ENCODE measurements at regions not wholly inside any gene's neighbourhood (a gene's known extent, or its start where the extent isn't known, plus 50 kb on each side); places are given as distances from the start of the nearest gene placed in this dataset.

- Histone ChIP-seq H3K27ac (ENCODE audit: low read depth, low read length, severe bottlenecking) (no peak overlapping the region), H3K9me3 (ENCODE audit: control insufficient read depth, low read length) (no peaks in the 10 kb centered on the region), H3K36me3 (ENCODE audit: control insufficient read depth, insufficient read depth, low read length) (no peaks in the 10 kb centered on the region), H3K4me3 (ENCODE audit: extremely low read depth, insufficient read depth, low read length, poor library complexity, severe bottlenecking) (no peak overlapping the region), H3K4me1 (ENCODE audit: control insufficient read depth, insufficient read depth, low read length, poor library complexity, severe bottlenecking) (no peaks in the 10 kb centered on the region)
- WGBS, 2 experiments (ENCODE audit: insufficient coverage in 2 of 2): 100% methylated on average over 2 of the region's 4 CpGs; no CpG with 5 or more reads in 1 of the 2 experiments
Measured at GRCh38 chr13:79084802-79085424, 321.1 kb downstream of the RBM26 start.

GRCh38 chr13:79081942-79082341, 324.1 kb downstream of the RBM26 start:
- Histone ChIP-seq H3K36me3 (ENCODE audit: control insufficient read depth, insufficient read depth, low read length) (no peaks in the 10 kb centered on the region), H3K27ac (ENCODE audit: low read depth, low read length, severe bottlenecking) (no peak overlapping the region), H3K4me3 (ENCODE audit: extremely low read depth, insufficient read depth, low read length, poor library complexity, severe bottlenecking) (no peak overlapping the region), H3K9me3 (ENCODE audit: control insufficient read depth, low read length) (no peaks in the 10 kb centered on the region), H3K4me1 (ENCODE audit: control insufficient read depth, insufficient read depth, low read length, poor library complexity, severe bottlenecking) (no peaks in the 10 kb centered on the region)
- no CpG with 5 or more reads among the region's 4 CpGs for WGBS, 2 experiments (ENCODE audit: insufficient coverage in 2 of 2)

GRCh38 chr13:79079351-79079839, 326.7 kb downstream of the RBM26 start:
- Histone ChIP-seq H3K4me1 (ENCODE audit: control insufficient read depth, insufficient read depth, low read length, poor library complexity, severe bottlenecking) (no peaks in the 10 kb centered on the region), H3K4me3 (ENCODE audit: extremely low read depth, insufficient read depth, low read length, poor library complexity, severe bottlenecking) (no peak overlapping the region)
- WGBS, 2 experiments (ENCODE audit: insufficient coverage in 2 of 2): 88 to 100% methylated on average over 2 to 3 of the region's 4 CpGs

GRCh38 chr13:79075703-79076102, 330.4 kb downstream of the RBM26 start:
- Histone ChIP-seq H3K4me3 (ENCODE audit: extremely low read depth, insufficient read depth, low read length, poor library complexity, severe bottlenecking) (no peak overlapping the region), H3K27ac (ENCODE audit: low read depth, low read length, severe bottlenecking) (no peak overlapping the region), H3K4me1 (ENCODE audit: control insufficient read depth, insufficient read depth, low read length, poor library complexity, severe bottlenecking) (no peaks in the 10 kb centered on the region), H3K36me3 (ENCODE audit: control insufficient read depth, insufficient read depth, low read length) (no peaks in the 10 kb centered on the region), H3K9me3 (ENCODE audit: control insufficient read depth, low read length) (no peaks in the 10 kb centered on the region)

More at GRCh38 chr13:79079351-79079839, 326.7 kb downstream of the RBM26 start:
- H3K36me3 ChIP-seq (ENCODE audit: control insufficient read depth, insufficient read depth, low read length): no peaks in the 10 kb centered on the region
- H3K27ac ChIP-seq (ENCODE audit: low read depth, low read length, severe bottlenecking): no peak overlapping the region
- no peaks in the 10 kb centered on the region for H3K9me3 ChIP-seq (ENCODE audit: control insufficient read depth, low read length)

GRCh38 chr13:79070343-79070974, 335.6 kb downstream of the RBM26 start:
- H3K9me3 ChIP-seq (ENCODE audit: control insufficient read depth, low read length): no peaks in the 10 kb centered on the region
- H3K4me3 ChIP-seq (ENCODE audit: extremely low read depth, insufficient read depth, low read length, poor library complexity, severe bottlenecking): no peak overlapping the region
- H3K36me3 ChIP-seq (ENCODE audit: control insufficient read depth, insufficient read depth, low read length): no peaks in the 10 kb centered on the region
- 40 to 83% methylated on average over 1 of the region's 4 CpGs for WGBS, 2 experiments (ENCODE audit: insufficient coverage in 2 of 2)
- no peaks in the 10 kb centered on the region for H3K4me1 ChIP-seq (ENCODE audit: control insufficient read depth, insufficient read depth, low read length, poor library complexity, severe bottlenecking)
- H3K27ac ChIP-seq (ENCODE audit: low read depth, low read length, severe bottlenecking): no peak overlapping the region

- no peaks in the 10 kb centered on the region for H3K4me1 ChIP-seq (ENCODE audit: control insufficient read depth, insufficient read depth, low read length, poor library complexity, severe bottlenecking)
- no CpG with 5 or more reads among the region's 6 CpGs for WGBS, 2 experiments (ENCODE audit: insufficient coverage in 2 of 2)
- H3K27ac ChIP-seq (ENCODE audit: low read depth, low read length, severe bottlenecking): no peak overlapping the region
- no peaks in the 10 kb centered on the region for H3K36me3 ChIP-seq (ENCODE audit: control insufficient read depth, insufficient read depth, low read length)
- H3K4me3 ChIP-seq (ENCODE audit: extremely low read depth, insufficient read depth, low read length, poor library complexity, severe bottlenecking): no peak overlapping the region
- H3K9me3 ChIP-seq (ENCODE audit: control insufficient read depth, low read length): no peaks in the 10 kb centered on the region
Measured at GRCh38 chr13:79062291-79062690, 343.8 kb downstream of the RBM26 start.

GRCh38 chr13:79060216-79060615, 345.8 kb downstream of the RBM26 start:
- no peaks in the 10 kb centered on the region for H3K4me1 ChIP-seq (ENCODE audit: control insufficient read depth, insufficient read depth, low read length, poor library complexity, severe bottlenecking)
- H3K9me3 ChIP-seq (ENCODE audit: control insufficient read depth, low read length): no peaks in the 10 kb centered on the region
- WGBS, 2 experiments (ENCODE audit: insufficient coverage in 2 of 2): 100% methylated on average over 1 of the region's 1 CpG; no CpG with 5 or more reads in 1 of the 2 experiments
- H3K36me3 ChIP-seq (ENCODE audit: control insufficient read depth, insufficient read depth, low read length): no peaks in the 10 kb centered on the region
- H3K4me3 ChIP-seq (ENCODE audit: extremely low read depth, insufficient read depth, low read length, poor library complexity, severe bottlenecking): no peak overlapping the region
- H3K27ac ChIP-seq (ENCODE audit: low read depth, low read length, severe bottlenecking): no peak overlapping the region

- WGBS, 2 experiments (ENCODE audit: insufficient coverage in 2 of 2): 40 to 64% methylated on average over 1 to 2 of the region's 6 CpGs
- H3K4me1 ChIP-seq (ENCODE audit: control insufficient read depth, insufficient read depth, low read length, poor library complexity, severe bottlenecking): no peaks in the 10 kb centered on the region
- H3K27ac ChIP-seq (ENCODE audit: low read depth, low read length, severe bottlenecking): no peak overlapping the region
- no peaks in the 10 kb centered on the region for H3K36me3 ChIP-seq (ENCODE audit: control insufficient read depth, insufficient read depth, low read length)
- H3K9me3 ChIP-seq (ENCODE audit: control insufficient read depth, low read length): no peaks in the 10 kb centered on the region
- H3K4me3 ChIP-seq (ENCODE audit: extremely low read depth, insufficient read depth, low read length, poor library complexity, severe bottlenecking): no peak overlapping the region
Measured at GRCh38 chr13:79056706-79057105, 349.3 kb downstream of the RBM26 start.

GRCh38 chr13:79051472-79051871, 354.6 kb downstream of the RBM26 start:
- Histone ChIP-seq H3K9me3 (ENCODE audit: control insufficient read depth, low read length) (no peaks in the 10 kb centered on the region), H3K4me1 (ENCODE audit: control insufficient read depth, insufficient read depth, low read length, poor library complexity, severe bottlenecking) (no peaks in the 10 kb centered on the region), H3K36me3 (ENCODE audit: control insufficient read depth, insufficient read depth, low read length) (no peaks in the 10 kb centered on the region), H3K27ac (ENCODE audit: low read depth, low read length, severe bottlenecking) (no peak overlapping the region), H3K4me3 (ENCODE audit: extremely low read depth, insufficient read depth, low read length, poor library complexity, severe bottlenecking) (no peak overlapping the region)
- WGBS, 2 experiments (ENCODE audit: insufficient coverage in 2 of 2): no CpG with 5 or more reads among the region's 1 CpG

- no peaks in the 10 kb centered on the region for H3K36me3 ChIP-seq (ENCODE audit: control insufficient read depth, insufficient read depth, low read length)
- no peaks in the 10 kb centered on the region for H3K9me3 ChIP-seq (ENCODE audit: control insufficient read depth, low read length)
- H3K27ac ChIP-seq (ENCODE audit: low read depth, low read length, severe bottlenecking): no peak overlapping the region
- H3K4me1 ChIP-seq (ENCODE audit: control insufficient read depth, insufficient read depth, low read length, poor library complexity, severe bottlenecking): no peaks in the 10 kb centered on the region
- 80% methylated on average over 1 of the region's 3 CpGs; no CpG with 5 or more reads in 1 of the 2 experiments for WGBS, 2 experiments (ENCODE audit: insufficient coverage in 2 of 2)
- no peak overlapping the region for H3K4me3 ChIP-seq (ENCODE audit: extremely low read depth, insufficient read depth, low read length, poor library complexity, severe bottlenecking)
Measured at GRCh38 chr13:79044415-79044814, 361.6 kb downstream of the RBM26 start.

GRCh38 chr13:79043208-79043607, 362.8 kb downstream of the RBM26 start:
- H3K9me3 ChIP-seq (ENCODE audit: control insufficient read depth, low read length): no peaks in the 10 kb centered on the region
- H3K4me1 ChIP-seq (ENCODE audit: control insufficient read depth, insufficient read depth, low read length, poor library complexity, severe bottlenecking): no peaks in the 10 kb centered on the region
- no peaks in the 10 kb centered on the region for H3K36me3 ChIP-seq (ENCODE audit: control insufficient read depth, insufficient read depth, low read length)
- 86 to 94% methylated on average over 2 to 3 of the region's 4 CpGs for WGBS, 2 experiments (ENCODE audit: insufficient coverage in 2 of 2)
- no peak overlapping the region for H3K4me3 ChIP-seq (ENCODE audit: extremely low read depth, insufficient read depth, low read length, poor library complexity, severe bottlenecking)
- no peak overlapping the region for H3K27ac ChIP-seq (ENCODE audit: low read depth, low read length, severe bottlenecking)

Measured in mesodermal cell (in vitro differentiated cells).